ENCODE measurements at regions not wholly inside any gene's neighbourhood (a gene's known extent, or its start where the extent isn't known, plus 50 kb on each side); places are given as distances from the start of the nearest gene placed in this dataset.
A peak's percentile ranks its signal among the peaks of the same experiment; 100 is the strongest.
"Not testable (repeated sequence)": the region's sequence is repeated elsewhere in the genome, so short reads cannot be mapped to it uniquely, and the experiment has no call there.

- no peaks in the 10 kb centered on the region for H3K36me3 ChIP-seq (ENCODE audit: control insufficient read depth, insufficient read depth, low read length)
- H3K4me3 ChIP-seq (ENCODE audit: low read depth, low read length): no peak overlapping the region
- no peak overlapping the region for H3K9ac ChIP-seq (ENCODE audit: low read length)
- peaks cover 5% of the 10 kb centered on the region; the same call in 1 of the 2 replicates for H3K9me3 ChIP-seq (ENCODE audit: control insufficient read depth, insufficient read depth, low read depth, low read length)
- no peak overlapping the region for H3K27ac ChIP-seq (ENCODE audit: low read depth, low read length)
- no peaks in the 10 kb centered on the region for H3K27me3 ChIP-seq (ENCODE audit: control insufficient read depth, insufficient read depth, low read length)
- peaks cover 18% of the 10 kb centered on the region for H3K4me1 ChIP-seq (ENCODE audit: control insufficient read depth, insufficient read depth, low read length)
Measured at GRCh38 chr9:75455444-75455921, 367.2 kb downstream of the OSTF1 start.

- Histone ChIP-seq H3K4me3 (ENCODE audit: low read depth, low read length) (no peak overlapping the region), H3K27ac (ENCODE audit: low read depth, low read length) (0 out of 2 replicates have a peak overlapping the region, but pooled peaks have one; percentile 13), H3K36me3 (ENCODE audit: control insufficient read depth, insufficient read depth, low read length) (no peaks in the 10 kb centered on the region), H3K27me3 (ENCODE audit: control insufficient read depth, insufficient read depth, low read length) (no peaks in the 10 kb centered on the region), H3K9ac (ENCODE audit: low read length) (no peak overlapping the region), H3K4me1 (ENCODE audit: control insufficient read depth, insufficient read depth, low read length) (peaks cover 14% of the 10 kb centered on the region; the same call in 1 of the 2 replicates), H3K9me3 (ENCODE audit: control insufficient read depth, insufficient read depth, low read depth, low read length) (peaks cover 5% of the 10 kb centered on the region; the same call in 1 of the 2 replicates)
Measured at GRCh38 chr9:75456698-75457097, 368.4 kb downstream of the OSTF1 start.

GRCh38 chr9:75457474-75458011 is 369.2 kb downstream of the OSTF1 start:
- Histone ChIP-seq H3K4me3 (ENCODE audit: low read depth, low read length) (no peak overlapping the region), H3K9ac (ENCODE audit: low read length) (no peak overlapping the region), H3K27me3 (ENCODE audit: control insufficient read depth, insufficient read depth, low read length) (no peaks in the 10 kb centered on the region), H3K36me3 (ENCODE audit: control insufficient read depth, insufficient read depth, low read length) (no peaks in the 10 kb centered on the region), H3K4me1 (ENCODE audit: control insufficient read depth, insufficient read depth, low read length) (peaks cover 14% of the 10 kb centered on the region; the same call in 1 of the 2 replicates), H3K27ac (ENCODE audit: low read depth, low read length) (peak overlapping the region; percentile 75), H3K9me3 (ENCODE audit: control insufficient read depth, insufficient read depth, low read depth, low read length) (peaks cover 5% of the 10 kb centered on the region; the same call in 1 of the 2 replicates)

GRCh38 chr9:75459311-75459710 is 371.0 kb downstream of the OSTF1 start:
- H3K27ac ChIP-seq (ENCODE audit: low read depth, low read length); H3K9me3 ChIP-seq (ENCODE audit: control insufficient read depth, insufficient read depth, low read depth, low read length); H3K27me3 ChIP-seq (ENCODE audit: control insufficient read depth, insufficient read depth, low read length); H3K36me3 ChIP-seq (ENCODE audit: control insufficient read depth, insufficient read depth, low read length); H3K9ac ChIP-seq (ENCODE audit: low read length); H3K4me3 ChIP-seq (ENCODE audit: low read depth, low read length): not testable (repeated sequence)
- H3K4me1 ChIP-seq (ENCODE audit: control insufficient read depth, insufficient read depth, low read length): peaks cover 14% of the 10 kb centered on the region; the same call in 1 of the 2 replicates

GRCh38 chr9:75461183-75461582 is 372.9 kb downstream of the OSTF1 start:
- no peak overlapping the region for H3K9ac ChIP-seq (ENCODE audit: low read length)
- H3K9me3 ChIP-seq (ENCODE audit: control insufficient read depth, insufficient read depth, low read depth, low read length): peaks cover 5% of the 10 kb centered on the region; the same call in 1 of the 2 replicates
- no peak overlapping the region for H3K27ac ChIP-seq (ENCODE audit: low read depth, low read length)
- no peaks in the 10 kb centered on the region for H3K36me3 ChIP-seq (ENCODE audit: control insufficient read depth, insufficient read depth, low read length)
- peaks cover 14% of the 10 kb centered on the region; the same call in 1 of the 2 replicates for H3K4me1 ChIP-seq (ENCODE audit: control insufficient read depth, insufficient read depth, low read length)
- H3K27me3 ChIP-seq (ENCODE audit: control insufficient read depth, insufficient read depth, low read length): no peaks in the 10 kb centered on the region
- H3K4me3 ChIP-seq (ENCODE audit: low read depth, low read length): no peak overlapping the region

GRCh38 chr9:75462866-75463265 is 374.6 kb downstream of the OSTF1 start:
- no peaks in the 10 kb centered on the region for H3K36me3 ChIP-seq (ENCODE audit: control insufficient read depth, insufficient read depth, low read length)
- no peaks in the 10 kb centered on the region for H3K27me3 ChIP-seq (ENCODE audit: control insufficient read depth, insufficient read depth, low read length)

GRCh38 chr9:75463871-75464270 is 375.6 kb downstream of the OSTF1 start:
- Histone ChIP-seq H3K27me3 (ENCODE audit: control insufficient read depth, insufficient read depth, low read length) (no peaks in the 10 kb centered on the region), H3K27ac (ENCODE audit: low read depth, low read length) (no peak overlapping the region), H3K4me1 (ENCODE audit: control insufficient read depth, insufficient read depth, low read length) (peaks cover 6% of the 10 kb centered on the region; the same call in 1 of the 2 replicates), H3K9ac (ENCODE audit: low read length) (no peak overlapping the region), H3K9me3 (ENCODE audit: control insufficient read depth, insufficient read depth, low read depth, low read length) (0 out of 2 replicates have a peak, but pooled peaks cover 2% of the 10 kb centered on the region), H3K36me3 (ENCODE audit: control insufficient read depth, insufficient read depth, low read length) (no peaks in the 10 kb centered on the region), H3K4me3 (ENCODE audit: low read depth, low read length) (no peak overlapping the region)

More at GRCh38 chr9:75462866-75463265, 374.6 kb downstream of the OSTF1 start:
- peaks cover 3% of the 10 kb centered on the region; the same call in 1 of the 2 replicates for H3K9me3 ChIP-seq (ENCODE audit: control insufficient read depth, insufficient read depth, low read depth, low read length)
- no peak overlapping the region for H3K27ac ChIP-seq (ENCODE audit: low read depth, low read length)
- H3K4me1 ChIP-seq (ENCODE audit: control insufficient read depth, insufficient read depth, low read length): peaks cover 10% of the 10 kb centered on the region; the same call in 1 of the 2 replicates
- no peak overlapping the region for H3K9ac ChIP-seq (ENCODE audit: low read length)
- no peak overlapping the region for H3K4me3 ChIP-seq (ENCODE audit: low read depth, low read length)

- Histone ChIP-seq H3K4me3 (ENCODE audit: low read depth, low read length) (no peak overlapping the region), H3K27me3 (ENCODE audit: control insufficient read depth, insufficient read depth, low read length) (no peaks in the 10 kb centered on the region), H3K9ac (ENCODE audit: low read length) (no peak overlapping the region), H3K4me1 (ENCODE audit: control insufficient read depth, insufficient read depth, low read length) (peaks cover 6% of the 10 kb centered on the region; the same call in 1 of the 2 replicates), H3K36me3 (ENCODE audit: control insufficient read depth, insufficient read depth, low read length) (no peaks in the 10 kb centered on the region), H3K27ac (ENCODE audit: low read depth, low read length) (no peak overlapping the region), H3K9me3 (ENCODE audit: control insufficient read depth, insufficient read depth, low read depth, low read length) (no peaks in the 10 kb centered on the region)
Measured at GRCh38 chr9:75464726-75465125, 376.4 kb downstream of the OSTF1 start.

- Histone ChIP-seq H3K27me3 (ENCODE audit: control insufficient read depth, insufficient read depth, low read length) (no peaks in the 10 kb centered on the region), H3K4me1 (ENCODE audit: control insufficient read depth, insufficient read depth, low read length) (peaks cover 19% of the 10 kb centered on the region), H3K36me3 (ENCODE audit: control insufficient read depth, insufficient read depth, low read length) (no peaks in the 10 kb centered on the region), H3K27ac (ENCODE audit: low read depth, low read length) (no peak overlapping the region), H3K9ac (ENCODE audit: low read length) (no peak overlapping the region), H3K4me3 (ENCODE audit: low read depth, low read length) (no peak overlapping the region), H3K9me3 (ENCODE audit: control insufficient read depth, insufficient read depth, low read depth, low read length) (no peaks in the 10 kb centered on the region)
Measured at GRCh38 chr9:75467142-75467541, 378.8 kb downstream of the OSTF1 start.

- Histone ChIP-seq H3K4me3 (ENCODE audit: low read depth, low read length) (no peak overlapping the region), H3K27ac (ENCODE audit: low read depth, low read length) (peak overlapping the region; percentile 80), H3K36me3 (ENCODE audit: control insufficient read depth, insufficient read depth, low read length) (no peaks in the 10 kb centered on the region)
Measured at GRCh38 chr9:75471549-75472114, 383.3 kb downstream of the OSTF1 start.

GRCh38 chr9:75482566-75482965 is 394.3 kb downstream of the OSTF1 start:
- H3K9ac ChIP-seq (ENCODE audit: low read length): no peak overlapping the region
- H3K4me3 ChIP-seq (ENCODE audit: low read depth, low read length): no peak overlapping the region

More at GRCh38 chr9:75471549-75472114, 383.3 kb downstream of the OSTF1 start:
- Histone ChIP-seq H3K4me1 (ENCODE audit: control insufficient read depth, insufficient read depth, low read length) (peaks cover 26% of the 10 kb centered on the region), H3K27me3 (ENCODE audit: control insufficient read depth, insufficient read depth, low read length) (no peaks in the 10 kb centered on the region), H3K9me3 (ENCODE audit: control insufficient read depth, insufficient read depth, low read depth, low read length) (no peaks in the 10 kb centered on the region), H3K9ac (ENCODE audit: low read length) (no peak overlapping the region)

More at GRCh38 chr9:75482566-75482965, 394.3 kb downstream of the OSTF1 start:
- Histone ChIP-seq H3K36me3 (ENCODE audit: control insufficient read depth, insufficient read depth, low read length) (no peaks in the 10 kb centered on the region), H3K27ac (ENCODE audit: low read depth, low read length) (no peak overlapping the region), H3K27me3 (ENCODE audit: control insufficient read depth, insufficient read depth, low read length) (no peaks in the 10 kb centered on the region), H3K9me3 (ENCODE audit: control insufficient read depth, insufficient read depth, low read depth, low read length) (peaks cover 13% of the 10 kb centered on the region; the same call in 1 of the 2 replicates), H3K4me1 (ENCODE audit: control insufficient read depth, insufficient read depth, low read length) (no peaks in the 10 kb centered on the region)
